ENCODE measurements at regions not wholly inside any gene's neighbourhood (a gene's known extent, or its start where the extent isn't known, plus 50 kb on each side); places are given as distances from the start of the nearest gene placed in this dataset.
"Not testable (repeated sequence)": the region's sequence is repeated elsewhere in the genome, so short reads cannot be mapped to it uniquely, and the experiment has no call there.

GRCh38 chr6:57837622-57838209, 520.3 kb downstream of the PRIM2 start:
- TF ChIP-seq CTCF, POLR2A (IDR thresholded peaks at IDR 0.05): not testable (repeated sequence)

All from heart left ventricle (tissue), 13 donors.